ENCODE measurements at regions not wholly inside any gene's neighbourhood (a gene's known extent, or its start where the extent isn't known, plus 50 kb on each side); places are given as distances from the start of the nearest gene placed in this dataset.

DNA sequence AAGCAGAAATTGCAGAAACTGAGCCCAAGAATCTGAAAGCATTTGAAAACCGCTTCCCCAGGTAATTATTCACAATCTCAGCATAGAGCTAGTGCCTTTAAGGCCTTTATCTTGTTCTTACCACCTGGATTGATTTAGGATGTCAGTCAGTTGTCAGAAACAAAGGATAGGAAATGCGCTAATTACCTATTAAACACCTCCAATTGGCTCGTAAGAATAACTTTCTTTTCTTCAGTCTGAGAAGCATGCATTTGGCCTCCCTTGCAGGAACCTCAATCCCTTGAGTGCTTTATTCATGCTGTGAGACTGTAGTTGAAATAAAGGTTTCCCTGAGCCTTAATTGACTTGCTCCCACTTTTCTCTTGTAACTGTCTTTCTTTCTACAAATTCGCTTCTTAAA, 400.3 kb upstream of the LRATD1 start:
- DNase-seq (ENCODE audit: low read depth, low spot score) (no peak), ATAC-seq (no peak), FAIRE-seq (no peak)
- intact Hi-C loops (cut with micrococcal nuclease; ENCODE audit: unreplicated experiment) (no loop called here), in situ Hi-C loops (cut with MboI) (no loop called here)
- TF ChIP-seq KLF5 (IDR thresholded peaks at IDR 0.05; ENCODE audit: partially characterized antibody) (no peak), SREBF2 (IDR thresholded peaks at IDR 0.05; ENCODE audit: low read length) (no peak), NBN (IDR thresholded peaks at IDR 0.05) (no peak), POU2F2 (IDR thresholded peaks at IDR 0.05; ENCODE audit: borderline replicate concordance, low read depth, low read length) (no peak), IKZF1 (conservative IDR thresholded peaks at IDR 0.05) (no peak), GATAD2B (conservative IDR thresholded peaks at IDR 0.05; ENCODE audit: low read depth) (no peak), FOXK2 (IDR thresholded peaks at IDR 0.05) (no peak), PAX8 (IDR thresholded peaks at IDR 0.05) (no peak), TCF12 (IDR thresholded peaks at IDR 0.05; ENCODE audit: low read depth, low read length) (no peak), SREBF1 (IDR thresholded peaks at IDR 0.05; ENCODE audit: low read length) (no peak), NR2C2 (IDR thresholded peaks at IDR 0.05; ENCODE audit: borderline replicate concordance, control insufficient read depth, insufficient read length, low read depth) (no peak), HDAC2 (IDR thresholded peaks at IDR 0.05) (no peak), EP300 (IDR thresholded peaks at IDR 0.05; ENCODE audit: borderline replicate concordance in 1 of 2, control insufficient read depth in 1 of 2, low read depth in 2 of 2, low read length in 2 of 2) (no peak), MTA2 (IDR thresholded peaks at IDR 0.05; ENCODE audit: low read depth) (no peak)
- TF ChIP-seq, protein P1, sequence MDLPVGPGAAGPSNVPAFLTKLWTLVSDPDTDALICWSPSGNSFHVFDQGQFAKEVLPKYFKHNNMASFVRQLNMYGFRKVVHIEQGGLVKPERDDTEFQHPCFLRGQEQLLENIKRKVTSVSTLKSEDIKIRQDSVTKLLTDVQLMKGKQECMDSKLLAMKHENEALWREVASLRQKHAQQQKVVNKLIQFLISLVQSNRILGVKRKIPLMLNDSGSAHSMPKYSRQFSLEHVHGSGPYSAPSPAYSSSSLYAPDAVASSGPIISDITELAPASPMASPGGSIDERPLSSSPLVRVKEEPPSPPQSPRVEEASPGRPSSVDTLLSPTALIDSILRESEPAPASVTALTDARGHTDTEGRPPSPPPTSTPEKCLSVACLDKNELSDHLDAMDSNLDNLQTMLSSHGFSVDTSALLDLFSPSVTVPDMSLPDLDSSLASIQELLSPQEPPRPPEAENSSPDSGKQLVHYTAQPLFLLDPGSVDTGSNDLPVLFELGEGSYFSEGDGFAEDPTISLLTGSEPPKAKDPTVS (IDR thresholded peaks at IDR 0.05; ENCODE audit: low read depth, low read length), result no peak
- H3K9me3 ChIP-seq (replicated peaks; ENCODE audit: control insufficient read depth, insufficient read depth, low read length), result no peaks in the 10 kb centered on the region
- no peaks in the 10 kb centered on the region for H4K20me1 ChIP-seq (ENCODE audit: control insufficient read depth, insufficient read depth)
- no peak overlapping the region for H3K4me3 ChIP-seq
- RAD21 ChIA-PET (ENCODE audit: unreplicated experiment), result no interaction called here
- no peak overlapping the region for H3K9ac ChIP-seq (ENCODE audit: control insufficient read depth, insufficient read depth, low read length)
- H3K4me2 ChIP-seq (ENCODE audit: control insufficient read depth, insufficient read depth), result no peak overlapping the region
- POLR2A ChIA-PET, result no interaction called here
- H3K79me2 ChIP-seq (ENCODE audit: control insufficient read depth, insufficient read depth, low read length), result no peaks in the 10 kb centered on the region
- CTCF ChIA-PET, result no interaction called here
- no peak overlapping the region for H2AFZ ChIP-seq (ENCODE audit: control insufficient read depth, low read depth, low read length)
- no peaks in the 10 kb centered on the region for H3K4me1 ChIP-seq (ENCODE audit: control insufficient read depth, insufficient read depth, low read length)
- no peak overlapping the region for H3K27ac ChIP-seq (ENCODE audit: control insufficient read depth, insufficient read depth)
- no TSS peak for BruUV-seq (replicated peaks)
- no peaks in the 10 kb centered on the region for H3K27me3 ChIP-seq (replicated peaks in 1 of 2; ENCODE audit: control insufficient read depth in 2 of 2, insufficient read depth in 2 of 2, low read length in 1 of 2)
- SMC1A ChIA-PET (ENCODE audit: uncharacterized antibody, unreplicated experiment), result no interaction called here
- H3K36me3 ChIP-seq (ENCODE audit: control insufficient read depth in 2 of 2, insufficient read depth in 2 of 2, low read length in 1 of 2), result no peaks in the 10 kb centered on the region
- WGBS (ENCODE audit: insufficient coverage, insufficient replicate concordance, low lambda C conversion rate, missing lambda C conversion rate), result 28% methylated on average over 4 of the region's 4 CpGs
